Activated T-cell treated with anti-CD3 and anti-CD28 coated beads, Interleukin-2, amount 50 U/mL, for 72 hours (primary cell): ENCODE measurements at regions not wholly inside any gene's neighbourhood (a gene's known extent, or its start where the extent isn't known, plus 50 kb on each side); places are given as distances from the start of the nearest gene placed in this dataset.
"Not testable (repeated sequence)": the region's sequence is repeated elsewhere in the genome, so short reads cannot be mapped to it uniquely, and the experiment has no call there.

ENCODE experiments used
- ATAC-seq, 2 donors: fragments of 150-1000 bp; cut with Tn5 transposase; replicated peaks in 1 of 2; 2 replicates each; pipeline ENCODE4 v1.10.0; 2021; ENCODE audit warnings: moderate library complexity in 2 of 2, mild to moderate bottlenecking in 1 of 2
- DNase-seq, 2 donors: peaks; one replicate each; pipeline ENCODE4 v3.0.0; 2021 to 2022; ENCODE audit warnings: mixed read lengths in 1 of 2
- H3K27ac Mint-ChIP-seq: one replicate; pipeline ENCODE4 v1.8.0; 2022; ENCODE audit warnings: mild to moderate bottlenecking, moderate library complexity, mixed read lengths
- H3K27me3 Mint-ChIP-seq: one replicate; pipeline ENCODE4 v1.8.0; 2022; ENCODE audit warnings: low read depth, mixed read lengths
- H3K36me3 Mint-ChIP-seq, 2 donors: one replicate each; pipeline ENCODE4 v1.8.0; 2022; ENCODE audit warnings: mixed read lengths in 2 of 2, mild to moderate bottlenecking in 1 of 2; ENCODE audit not compliant: insufficient read depth in 2 of 2
- H3K4me1 Mint-ChIP-seq: one replicate; pipeline ENCODE4 v1.8.0; 2022; ENCODE audit warnings: low read depth, mixed read lengths
- H3K4me3 Mint-ChIP-seq, 2 donors: one replicate each; pipeline ENCODE4 v1.8.0; 2022; ENCODE audit warnings: mild to moderate bottlenecking in 2 of 2, mixed read lengths in 2 of 2, moderate library complexity in 2 of 2
- H3K9me3 Mint-ChIP-seq, 2 donors: one replicate each; pipeline ENCODE4 v1.8.0; 2022; ENCODE audit warnings: mixed read lengths in 2 of 2

- ATAC-seq (no peak), DNase-seq (no peak)
- no peaks in the 10 kb centered on the region for H3K27me3 Mint-ChIP-seq
- no peak overlapping the region for H3K27ac Mint-ChIP-seq
- H3K4me1 Mint-ChIP-seq: no peaks in the 10 kb centered on the region
- H3K9me3 Mint-ChIP-seq: no peaks in the 10 kb centered on the region
- no peaks in the 10 kb centered on the region for H3K36me3 Mint-ChIP-seq
- no peak overlapping the region for H3K4me3 Mint-ChIP-seq
These were observed 101.6 kb upstream of the CEP162 start for GRCh38 chr6:84329077-84329476.

DNA sequence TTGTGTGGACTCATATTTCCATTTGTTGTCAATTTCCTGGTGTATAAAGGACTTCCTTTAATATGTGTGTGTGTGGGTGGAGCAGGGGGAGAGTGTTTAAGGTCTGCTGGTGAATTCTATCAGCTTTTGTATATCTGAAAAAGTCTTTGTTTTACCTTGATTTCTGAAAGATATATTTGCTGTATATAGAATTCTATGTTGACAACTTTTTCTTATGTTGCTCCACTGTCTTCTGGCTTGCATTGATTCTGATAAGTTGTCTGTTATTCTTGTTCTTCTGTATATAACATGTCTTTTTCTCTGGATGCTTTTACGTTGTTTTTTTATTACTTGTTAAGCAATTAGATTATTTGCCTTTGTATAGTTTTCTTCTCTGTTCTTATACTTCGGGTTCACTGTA lies 90.0 kb upstream of the CEP162 start:
- H3K9me3 Mint-ChIP-seq: peaks cover 3% of the 10 kb centered on the region in 2 donors
- no peak overlapping the region for H3K4me3 Mint-ChIP-seq
- ATAC-seq: no peak
- H3K4me1 Mint-ChIP-seq: no peaks in the 10 kb centered on the region
- DNase-seq: no peak
- H3K36me3 Mint-ChIP-seq: no peaks in the 10 kb centered on the region
- no peaks in the 10 kb centered on the region for H3K27me3 Mint-ChIP-seq
- H3K27ac Mint-ChIP-seq: no peak overlapping the region

GRCh38 chr6:84314377-84314898 lies 87.0 kb upstream of the CEP162 start:
- H3K4me1 Mint-ChIP-seq: no peaks in the 10 kb centered on the region
- H3K36me3 Mint-ChIP-seq: no peaks in the 10 kb centered on the region
- H3K4me3 Mint-ChIP-seq: no peak overlapping the region
- H3K27ac Mint-ChIP-seq: no peak overlapping the region
- H3K9me3 Mint-ChIP-seq: peaks cover 3% of the 10 kb centered on the region in 2 donors
- ATAC-seq (no peak), DNase-seq (no peak)
- no peaks in the 10 kb centered on the region for H3K27me3 Mint-ChIP-seq

DNA sequence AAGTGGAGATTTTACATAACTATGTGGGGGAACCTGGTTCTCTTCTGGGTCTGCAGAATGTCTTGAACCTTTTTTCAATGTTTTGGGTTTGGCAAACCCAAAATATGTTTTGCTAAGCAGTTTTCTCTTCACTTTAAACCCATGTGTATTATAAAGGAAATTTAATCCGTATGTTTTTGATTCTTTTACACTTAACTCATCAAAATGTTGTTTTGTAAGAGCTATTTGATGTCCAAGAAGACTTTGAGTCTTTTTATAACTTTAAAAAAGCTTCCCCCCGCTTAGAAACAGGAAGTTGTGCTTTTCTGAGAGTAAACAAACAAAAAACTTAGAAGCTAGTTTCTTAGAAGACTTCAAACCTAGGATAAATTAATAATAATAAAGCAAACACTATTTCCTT lies 81.9 kb upstream of the CEP162 start:
- no peaks in the 10 kb centered on the region for H3K36me3 Mint-ChIP-seq
- no peak overlapping the region for H3K4me3 Mint-ChIP-seq
- H3K27me3 Mint-ChIP-seq: no peaks in the 10 kb centered on the region
- DNase-seq (no peak), ATAC-seq (no peak)
- no peaks in the 10 kb centered on the region for H3K9me3 Mint-ChIP-seq
- no peaks in the 10 kb centered on the region for H3K4me1 Mint-ChIP-seq
- H3K27ac Mint-ChIP-seq: no peak overlapping the region

GRCh38 chr6:84304881-84305280 lies 77.4 kb upstream of the CEP162 start:
- Mint-ChIP-seq H3K4me1 (no peaks in the 10 kb centered on the region), H3K36me3 (no peaks in the 10 kb centered on the region), H3K27ac (no peak overlapping the region), H3K4me3 (no peak overlapping the region), H3K9me3 (peaks cover 0 to 3% of the 10 kb centered on the region in 2 donors), H3K27me3 (no peaks in the 10 kb centered on the region)
- no peak for DNase-seq
- no peak for ATAC-seq

DNA sequence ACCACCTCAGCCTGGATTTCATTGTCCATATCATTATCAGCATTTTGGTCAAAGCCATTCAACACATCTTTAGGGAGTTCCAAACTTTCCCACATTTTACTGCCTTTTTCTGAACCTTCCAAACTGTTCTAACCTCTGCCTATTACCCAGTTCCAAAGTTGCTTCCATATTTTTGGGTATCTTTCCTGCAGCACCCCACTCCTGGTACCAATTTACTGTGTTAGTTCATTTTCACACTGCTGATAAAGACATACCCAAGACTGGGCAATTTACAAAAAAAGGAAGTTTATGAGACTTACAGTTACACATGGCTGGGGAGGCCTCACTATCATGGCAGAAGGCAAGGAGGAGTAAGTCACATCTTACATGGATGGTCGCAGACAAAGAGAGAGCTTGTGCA lies 63.6 kb upstream of the CEP162 start:
- ATAC-seq, H3K4me3 Mint-ChIP-seq, H3K27ac Mint-ChIP-seq, H3K27me3 Mint-ChIP-seq, H3K4me1 Mint-ChIP-seq, DNase-seq: not testable (repeated sequence)
- Mint-ChIP-seq H3K36me3 (peaks cover 9 to 19% of the 10 kb centered on the region in 2 donors), H3K9me3 (peaks cover 12 to 20% of the 10 kb centered on the region in 2 donors)

GRCh38 chr6:84284428-84285049 lies 57.1 kb upstream of the CEP162 start:
- DNase-seq: no peak
- ATAC-seq: no peak
- Mint-ChIP-seq H3K9me3 (peaks cover 5 to 6% of the 10 kb centered on the region in 2 donors), H3K27me3 (peaks cover 16% of the 10 kb centered on the region), H3K27ac (no peak overlapping the region), H3K4me1 (no peaks in the 10 kb centered on the region), H3K4me3 (no peak overlapping the region), H3K36me3 (peaks cover 4 to 5% of the 10 kb centered on the region in 2 donors)

DNA sequence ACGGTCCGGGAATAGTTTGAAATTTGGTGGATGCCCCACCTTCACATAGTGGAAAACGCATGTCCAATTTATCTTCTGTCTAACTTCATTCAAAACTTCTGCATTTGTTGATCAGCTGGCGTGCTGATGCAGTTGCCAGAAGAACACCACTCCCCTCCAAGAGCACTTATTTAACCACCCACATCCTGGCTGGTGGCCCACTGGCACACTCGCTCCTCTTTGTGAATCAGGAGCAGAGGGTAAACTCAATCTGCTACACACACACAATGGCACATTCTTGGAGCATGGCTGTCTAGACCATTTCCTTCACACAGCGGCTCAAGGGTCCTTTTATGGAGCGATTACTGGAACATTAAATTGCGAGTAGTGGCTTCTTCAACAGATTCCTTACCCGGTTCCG lies 55.1 kb upstream of the CEP162 start:
- no peak overlapping the region for H3K4me3 Mint-ChIP-seq
- H3K27ac Mint-ChIP-seq: no peak overlapping the region
- no peak for ATAC-seq
- no peak for DNase-seq
- H3K27me3 Mint-ChIP-seq: peaks cover 16% of the 10 kb centered on the region
- H3K9me3 Mint-ChIP-seq: no peaks in the 10 kb centered on the region
- no peaks in the 10 kb centered on the region for H3K4me1 Mint-ChIP-seq
- H3K36me3 Mint-ChIP-seq: no peaks in the 10 kb centered on the region

DNA sequence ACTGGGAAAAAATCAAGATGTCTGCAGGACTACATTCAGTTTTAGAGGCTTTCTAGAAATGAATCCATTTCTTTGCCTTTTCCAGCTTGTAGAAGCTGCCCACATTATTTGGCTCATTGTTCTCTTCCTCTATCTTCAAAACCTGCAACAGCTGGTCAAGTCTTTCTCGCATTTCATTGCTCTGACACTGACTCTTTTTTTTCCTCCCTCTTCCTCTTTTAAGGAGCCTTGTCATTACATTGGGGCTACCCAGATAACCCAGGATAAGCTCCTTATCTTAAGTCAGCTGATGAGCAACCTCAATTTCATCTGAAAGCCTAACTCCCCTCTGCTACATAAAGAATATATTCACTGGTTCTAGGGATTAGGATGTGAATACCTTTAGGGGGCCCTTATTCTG lies 53.2 kb upstream of the CEP162 start:
- H3K27me3 Mint-ChIP-seq: peaks cover 16% of the 10 kb centered on the region
- no peak for ATAC-seq
- H3K4me1 Mint-ChIP-seq: no peaks in the 10 kb centered on the region
- no peaks in the 10 kb centered on the region for H3K9me3 Mint-ChIP-seq
- no peak overlapping the region for H3K27ac Mint-ChIP-seq
- no peak overlapping the region for H3K4me3 Mint-ChIP-seq
- H3K36me3 Mint-ChIP-seq: no peaks in the 10 kb centered on the region
- no peak for DNase-seq

DNA sequence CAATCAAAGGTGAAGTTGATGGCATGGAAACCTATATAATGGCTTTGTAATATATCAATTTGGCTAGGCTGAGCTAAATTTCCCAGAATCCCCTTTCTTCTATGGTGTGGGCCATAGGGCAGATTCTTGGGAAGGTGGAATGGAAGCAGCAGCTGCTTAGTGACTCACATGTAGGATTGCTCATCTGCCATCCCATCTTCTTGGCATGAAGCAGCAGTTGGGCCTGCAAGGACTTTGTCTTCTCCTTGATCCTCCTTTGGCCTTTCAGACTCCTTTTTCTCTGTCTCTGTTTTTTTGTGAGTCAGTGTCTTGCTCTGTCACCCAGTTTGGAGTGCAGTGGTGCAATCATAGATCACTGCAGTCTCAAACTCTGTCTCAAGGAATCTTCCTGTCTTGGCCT lies 52.6 kb upstream of the CEP162 start:
- no peak overlapping the region for H3K4me3 Mint-ChIP-seq
- peaks cover 17% of the 10 kb centered on the region for H3K27me3 Mint-ChIP-seq
- H3K9me3 Mint-ChIP-seq: no peaks in the 10 kb centered on the region
- ATAC-seq (no peak), DNase-seq (no peak)
- H3K36me3 Mint-ChIP-seq: no peaks in the 10 kb centered on the region
- H3K27ac Mint-ChIP-seq: no peak overlapping the region
- H3K4me1 Mint-ChIP-seq: no peaks in the 10 kb centered on the region

GRCh38 chr6:84278321-84278998 lies 51.0 kb upstream of the CEP162 start:
- Mint-ChIP-seq H3K9me3 (no peaks in the 10 kb centered on the region), H3K4me3 (no peak overlapping the region), H3K36me3 (no peaks in the 10 kb centered on the region), H3K27me3 (peaks cover 24% of the 10 kb centered on the region), H3K27ac (no peak overlapping the region), H3K4me1 (no peaks in the 10 kb centered on the region)
- ATAC-seq (no peak), DNase-seq (no peak)
